Body of pancreas (tissue), 4 donors: ENCODE measurements at regions not wholly inside any gene's neighbourhood (a gene's known extent, or its start where the extent isn't known, plus 50 kb on each side); places are given as distances from the start of the nearest gene placed in this dataset.

Experiments
- CTCF ChIP-seq, 7 experiments: fragments of 450-650 bp in 4 of 7; fragments of 200-600 bp in 3 of 7; sonication (generic) in 3 of 7; IDR thresholded peaks; one replicate each; pipeline ENCODE4 v1.5.1; 2016 to 2019; ENCODE audit warnings: antibody characterized with exemption in 7 of 7
- POLR2A ChIP-seq, 3 donors: fragments of 450-650 bp; IDR thresholded peaks; one replicate each; pipeline ENCODE4 v1.6.1; 2016; ENCODE audit warnings: antibody characterized with exemption in 3 of 3, mild to moderate bottlenecking in 2 of 3

- TF ChIP-seq CTCF (IDR thresholded peaks at IDR 0.05): no peak
- TF ChIP-seq POLR2A (IDR thresholded peaks at IDR 0.05): no peak
These were observed 137.1 kb upstream of the THBS1 start for GRCh38 chr15:39443659-39444219.
